ENCODE measurements at regions not wholly inside any gene's neighbourhood (a gene's known extent, or its start where the extent isn't known, plus 50 kb on each side); places are given as distances from the start of the nearest gene placed in this dataset.
"Not testable (repeated sequence)": the region's sequence is repeated elsewhere in the genome, so short reads cannot be mapped to it uniquely, and the experiment has no call there.

GRCh38 chr3:3334491-3334890 lies 155.0 kb upstream of the CRBN start:
- no peak for DNase-seq (ENCODE audit: low spot score)

GRCh38 chr3:3333571-3333970 lies 154.1 kb upstream of the CRBN start:
- DNase-seq (ENCODE audit: low spot score): no peak

- DNase-seq (ENCODE audit: low spot score): no peak
Measured at GRCh38 chr3:3316521-3316920, 137.0 kb upstream of the CRBN start.

- no peak for DNase-seq (ENCODE audit: low spot score)
Measured at GRCh38 chr3:3315846-3316245, 136.4 kb upstream of the CRBN start.

- DNase-seq (ENCODE audit: low spot score): no peak
Measured at GRCh38 chr3:3309887-3310286, 130.4 kb upstream of the CRBN start.

GRCh38 chr3:3308809-3309208 lies 129.3 kb upstream of the CRBN start:
- DNase-seq (ENCODE audit: low spot score): no peak

GRCh38 chr3:3307491-3307890 lies 128.0 kb upstream of the CRBN start:
- no peak for DNase-seq (ENCODE audit: low spot score)

- DNase-seq (ENCODE audit: low spot score): no peak
Measured at GRCh38 chr3:3305841-3306240, 126.3 kb upstream of the CRBN start.

GRCh38 chr3:3305084-3305483 lies 125.6 kb upstream of the CRBN start:
- no peak for DNase-seq (ENCODE audit: low spot score)

GRCh38 chr3:3303636-3304035 lies 124.1 kb upstream of the CRBN start:
- no peak for DNase-seq (ENCODE audit: low spot score)

- DNase-seq (ENCODE audit: low spot score): no peak
Measured at GRCh38 chr3:3302964-3303363, 123.5 kb upstream of the CRBN start.

- no peak for DNase-seq (ENCODE audit: low spot score)
Measured at GRCh38 chr3:3301476-3301875, 122.0 kb upstream of the CRBN start.

- no peak for DNase-seq (ENCODE audit: low spot score)
Measured at GRCh38 chr3:3296979-3297381, 117.5 kb upstream of the CRBN start.

GRCh38 chr3:3295586-3295985 lies 116.1 kb upstream of the CRBN start:
- no peak for DNase-seq (ENCODE audit: low spot score)

- not testable (repeated sequence) for DNase-seq (ENCODE audit: low spot score)
Measured at GRCh38 chr3:3291756-3292283, 112.3 kb upstream of the CRBN start.

- no peak for DNase-seq (ENCODE audit: low spot score)
Measured at GRCh38 chr3:3288255-3288654, 108.8 kb upstream of the CRBN start.

- DNase-seq (ENCODE audit: low spot score): no peak
Measured at GRCh38 chr3:3286014-3286413, 106.5 kb upstream of the CRBN start.

GRCh38 chr3:3281024-3281423 lies 101.5 kb upstream of the CRBN start:
- DNase-seq (ENCODE audit: low spot score): no peak

GRCh38 chr3:3280396-3280795 lies 100.9 kb upstream of the CRBN start:
- no peak for DNase-seq (ENCODE audit: low spot score)

- no peak for DNase-seq (ENCODE audit: low spot score)
Measured at GRCh38 chr3:3278073-3278472, 98.6 kb upstream of the CRBN start.

GRCh38 chr3:3276630-3277029 lies 97.1 kb upstream of the CRBN start:
- no peak for DNase-seq (ENCODE audit: low spot score)

GRCh38 chr3:3264796-3265195 lies 85.3 kb upstream of the CRBN start:
- DNase-seq (ENCODE audit: low spot score): no peak

GRCh38 chr3:3260870-3261269 lies 81.4 kb upstream of the CRBN start:
- DNase-seq (ENCODE audit: low spot score): no peak

GRCh38 chr3:3259181-3259580 lies 79.7 kb upstream of the CRBN start:
- DNase-seq (ENCODE audit: low spot score): no peak

GRCh38 chr3:3258281-3258680 lies 78.8 kb upstream of the CRBN start:
- no peak for DNase-seq (ENCODE audit: low spot score)

Measured in left forelimb (tissue), 1 donor.